ENCODE measurements at regions not wholly inside any gene's neighbourhood (a gene's known extent, or its start where the extent isn't known, plus 50 kb on each side); places are given as distances from the start of the nearest gene placed in this dataset.

GRCh38 chr7:110179037-110179436 lies 911.9 kb upstream of the LRRN3 start:
- no peak for TF ChIP-seq CTCF (IDR thresholded peaks at IDR 0.05)
- no peak for TF ChIP-seq EZH2 (IDR thresholded peaks at IDR 0.05)

Measured in neural progenitor cell (in vitro differentiated cells).